ENCODE measurements at regions not wholly inside any gene's neighbourhood (a gene's known extent, or its start where the extent isn't known, plus 50 kb on each side); places are given as distances from the start of the nearest gene placed in this dataset.

DNA sequence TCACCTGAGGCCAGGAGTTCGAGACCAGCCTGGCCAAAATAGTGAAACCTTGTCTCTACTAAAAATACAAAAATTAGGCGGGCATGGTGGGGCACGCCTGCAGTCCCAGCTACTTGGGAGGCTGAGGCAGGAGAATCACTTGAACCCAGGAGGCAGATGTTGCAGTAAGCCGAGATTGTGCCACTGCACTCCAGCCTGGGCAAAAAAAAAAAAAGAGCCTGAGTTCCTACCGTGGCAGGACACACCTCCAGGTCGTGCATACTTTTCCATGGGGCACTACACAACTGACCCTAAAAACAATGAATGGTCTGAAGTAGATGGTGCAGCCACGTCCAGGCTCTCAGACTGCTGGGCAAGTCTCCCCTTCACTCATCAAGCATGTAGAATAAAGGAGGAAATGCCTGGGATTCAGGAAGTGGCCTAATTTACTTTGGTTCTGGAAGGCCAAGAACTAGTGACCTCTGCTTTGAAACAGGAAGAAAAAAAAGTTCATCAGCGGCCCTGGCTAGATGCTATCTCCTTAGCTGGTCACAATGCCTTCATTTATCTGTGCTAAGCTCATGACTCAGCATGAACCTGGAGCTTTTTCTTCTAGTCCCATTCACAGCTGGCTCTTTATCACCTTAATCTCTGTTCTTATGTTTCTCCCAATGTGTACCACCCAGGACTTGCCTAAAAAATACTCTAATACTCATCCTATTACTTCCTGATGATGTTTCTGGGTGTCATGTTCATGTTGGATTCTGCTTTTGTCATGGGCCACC is 55.8 kb upstream of the OR6J1 start:
- CTCF ChIA-PET = no interaction called here
- no peak overlapping the region for H2AFZ ChIP-seq (ENCODE audit: low read length)

GRCh38 chr14:22713631-22713950 is 52.9 kb upstream of the OXA1L start:
- H3K4me1 ChIP-seq (ENCODE audit: insufficient read depth, low read length) = peaks cover 12% of the 10 kb centered on the region
- H4K20me1 ChIP-seq (ENCODE audit: low read length) = no peaks in the 10 kb centered on the region
- no peak for DNase-seq
- BruUV-seq (replicated peaks) = no TSS peak
- no peaks in the 10 kb centered on the region for H3K36me3 ChIP-seq (ENCODE audit: low read depth, low read length)
- POLR2A ChIA-PET (ENCODE audit: unreplicated experiment) = no interaction called here
- peak; percentile 48 for ATAC-seq
- no peaks in the 10 kb centered on the region for H3F3A ChIP-seq (ENCODE audit: low read length, unreplicated experiment)
- CTCF ChIA-PET = interaction anchor here (1.0 kb wide), 1 partner anchor 56 kb away, joined by 10 read pairs; no protein-coding TSS in a partner anchor
- H2AFZ ChIP-seq (ENCODE audit: low read length) = peak overlapping the region; percentile 95
- H3K9me2 ChIP-seq (replicated peaks; ENCODE audit: low read length) = no peaks in the 10 kb centered on the region
- H3K79me2 ChIP-seq (ENCODE audit: low read length) = no peaks in the 10 kb centered on the region
- H3K4me3 ChIP-seq (ENCODE audit: low read length) = peak overlapping the region; percentile 85
- intact Hi-C loops (cut with micrococcal nuclease) = loop anchor here (5.0 kb wide), 2 partner anchors 56 to 141 kb away; no protein-coding TSS in a partner anchor
- no peak overlapping the region for H3K27ac ChIP-seq (ENCODE audit: low read length)
- no peaks in the 10 kb centered on the region for H3K9me3 ChIP-seq (ENCODE audit: low read length)
- peak overlapping the region; percentile 54 for H3K9ac ChIP-seq (ENCODE audit: low read length)
- TF ChIP-seq CTCF (conservative IDR thresholded peaks at IDR 0.05; ENCODE audit: low read depth, low read length) (no peak), EZH2phosphoT487 (IDR thresholded peaks at IDR 0.05; ENCODE audit: borderline replicate concordance, low read length) (no peak), EZH2 (IDR thresholded peaks at IDR 0.05; ENCODE audit: low read length, unreplicated experiment) (no peak)
- peaks cover 22% of the 10 kb centered on the region; the same call in 1 of the 2 replicates for H3K27me3 ChIP-seq (ENCODE audit: low read length)
- peak overlapping the region; percentile 83 for H3K4me2 ChIP-seq (ENCODE audit: low read length)

More for the DNA sequence above, 55.8 kb upstream of the OR6J1 start:
- Histone ChIP-seq H3K9me3 (ENCODE audit: low read length) (no peaks in the 10 kb centered on the region), H3K4me3 (ENCODE audit: low read length) (no peak overlapping the region), H3K27ac (ENCODE audit: low read length) (no peak overlapping the region), H3K4me2 (ENCODE audit: low read length) (no peak overlapping the region), H3K27me3 (ENCODE audit: low read length) (peaks cover under 1% of the 10 kb centered on the region; the same call in 1 of the 2 replicates), H3K9ac (ENCODE audit: low read length) (no peak overlapping the region), H3K4me1 (ENCODE audit: insufficient read depth, low read length) (no peaks in the 10 kb centered on the region; the same call in 1 of the 2 replicates), H3F3A (ENCODE audit: low read length, unreplicated experiment) (no peaks in the 10 kb centered on the region), H4K20me1 (ENCODE audit: low read length) (no peaks in the 10 kb centered on the region), H3K79me2 (ENCODE audit: low read length) (no peaks in the 10 kb centered on the region), H3K36me3 (ENCODE audit: low read depth, low read length) (no peaks in the 10 kb centered on the region), H3K9me2 (replicated peaks; ENCODE audit: low read length) (no peaks in the 10 kb centered on the region)
- intact Hi-C loops (cut with micrococcal nuclease) = no loop called here
- no TSS peak for BruUV-seq (replicated peaks)
- POLR2A ChIA-PET (ENCODE audit: unreplicated experiment) = no interaction called here
- peak; percentile 41 for DNase-seq
- TF ChIP-seq CTCF (conservative IDR thresholded peaks at IDR 0.05; ENCODE audit: low read depth, low read length) (no peak), EZH2phosphoT487 (IDR thresholded peaks at IDR 0.05; ENCODE audit: borderline replicate concordance, low read length) (no peak), EZH2 (IDR thresholded peaks at IDR 0.05; ENCODE audit: low read length, unreplicated experiment) (no peak)
- peak; percentile 15; the same call in 1 of the 2 replicates for ATAC-seq
